GM23338 (cell line): ENCODE measurements at regions not wholly inside any gene's neighbourhood (a gene's known extent, or its start where the extent isn't known, plus 50 kb on each side); places are given as distances from the start of the nearest gene placed in this dataset.

Experiments used
- ATAC-seq: fragments of 200-7000 bp; cut with Tn5 transposase; 3 replicates; pipeline ENCODE4 v1.9.1; 2020
- DNase-seq: peaks from one replicate; pipeline ENCODE4 v3.0.0-alpha.2; 2015; ENCODE audit warnings: low spot score
- H2AFZ ChIP-seq: fragments of 200-600 bp; sonication (generic); 2 replicates; pipeline ENCODE4 v1.8.0; 2016; ENCODE audit warnings: antibody characterized with exemption, mild to moderate bottlenecking, moderate library complexity
- H3F3A ChIP-seq: fragments of 200-600 bp; sonication (generic); replicated peaks from 2 replicates; pipeline ENCODE4 v1.8.0; 2017; ENCODE audit warnings: antibody characterized with exemption, mixed run types, low read depth
- H3K27ac ChIP-seq: fragments of 200-600 bp; sonication (generic); 2 replicates; pipeline ENCODE4 v1.6.1; 2016; ENCODE audit warnings: low read depth
- H3K27me3 ChIP-seq: fragments of 200-600 bp; sonication (generic); 2 replicates; pipeline ENCODE4 v1.8.0; 2016; ENCODE audit warnings: mild to moderate bottlenecking, mixed run types, moderate library complexity; ENCODE audit not compliant: insufficient read depth
- H3K36me3 ChIP-seq: fragments of 200-600 bp; sonication (generic); 2 replicates; pipeline ENCODE4 v1.8.0; 2016; ENCODE audit warnings: mild to moderate bottlenecking; ENCODE audit not compliant: insufficient read depth
- H3K4me1 ChIP-seq: fragments of 200-600 bp; sonication (generic); 2 replicates; pipeline ENCODE4 v1.8.0; 2016; ENCODE audit warnings: mild to moderate bottlenecking, moderate library complexity; ENCODE audit not compliant: insufficient read depth
- H3K4me2 ChIP-seq: fragments of 200-600 bp; sonication (generic); 2 replicates; pipeline ENCODE4 v1.7.1; 2017; ENCODE audit warnings: mixed run types
- H3K4me3 ChIP-seq: fragments of 200-600 bp; sonication (generic); 2 replicates; pipeline ENCODE4 v1.6.1; 2016; ENCODE audit warnings: mixed run types
- H3K79me2 ChIP-seq: fragments of 200-600 bp; sonication (generic); replicated peaks from 2 replicates; pipeline ENCODE4 v1.8.0; 2017; ENCODE audit warnings: mild to moderate bottlenecking; ENCODE audit not compliant: insufficient read depth
- H3K9me2 ChIP-seq: fragments of 200-600 bp; sonication (generic); 2 replicates; pipeline ENCODE4 v1.8.0; 2017; ENCODE audit not compliant: insufficient read depth
- H4K20me1 ChIP-seq: fragments of 200-600 bp; sonication (generic); replicated peaks from 2 replicates; pipeline ENCODE4 v1.8.0; 2017; ENCODE audit warnings: mild to moderate bottlenecking; ENCODE audit not compliant: insufficient read depth
- H3K27ac Mint-ChIP-seq: 2 replicates; pipeline ENCODE4 v1.8.0; 2020; ENCODE audit warnings: inconsistent platforms, mild to moderate bottlenecking, moderate library complexity, mixed read lengths
- H3K27me3 Mint-ChIP-seq: 3 replicates; pipeline ENCODE4 v1.8.0; 2022; ENCODE audit warnings: low read depth, mild to moderate bottlenecking, moderate library complexity, mixed read lengths, inconsistent platforms; ENCODE audit not compliant: insufficient read depth, poor library complexity
- H3K36me3 Mint-ChIP-seq: 3 replicates; pipeline ENCODE4 v1.8.0; 2021; ENCODE audit warnings: low read depth, mild to moderate bottlenecking, inconsistent platforms, moderate library complexity, mixed read lengths
- H3K4me1 Mint-ChIP-seq: 3 replicates; pipeline ENCODE4 v1.8.0; 2020; ENCODE audit warnings: mild to moderate bottlenecking, inconsistent platforms, mixed read lengths
- H3K4me3 Mint-ChIP-seq: 3 replicates; pipeline ENCODE4 v1.8.0; 2021; ENCODE audit warnings: moderate library complexity, mild to moderate bottlenecking, inconsistent platforms, mixed read lengths
- H3K9me3 Mint-ChIP-seq: 3 replicates; pipeline ENCODE4 v1.8.0; 2020; ENCODE audit warnings: moderate library complexity, mild to moderate bottlenecking, inconsistent platforms, mixed read lengths
- CREB1 ChIP-seq: fragments of 250-450 bp; sonication (Bioruptor Pico); IDR thresholded peaks from 2 replicates; pipeline ENCODE4 v1.5.0; 2020; ENCODE audit warnings: low read depth, mild to moderate bottlenecking, moderate library complexity
- EZH2phosphoT487 ChIP-seq: fragments of 200-600 bp; sonication (generic); IDR thresholded peaks from one replicate; pipeline ENCODE4 v1.8.1; 2018; ENCODE audit warnings: antibody characterized with exemption; ENCODE audit not compliant: unreplicated experiment
- NANOG ChIP-seq: IDR thresholded peaks from 2 replicates; pipeline ENCODE4 v1.6.1; 2016; ENCODE audit warnings: antibody characterized with exemption, borderline replicate concordance
- POLR2AphosphoS5 ChIP-seq: IDR thresholded peaks from 2 replicates; pipeline ENCODE4 v1.6.1; 2016; ENCODE audit warnings: antibody characterized with exemption, low read depth
- ZNF114 ChIP-seq: fragments of 250-450 bp; sonication (Bioruptor Pico); IDR thresholded peaks from 2 replicates; pipeline ENCODE4 v1.5.0; 2020; ENCODE audit warnings: mild to moderate bottlenecking, moderate library complexity
- ZNF331 ChIP-seq: fragments of 250-450 bp; sonication (Bioruptor Pico); IDR thresholded peaks from 2 replicates; pipeline ENCODE4 v1.5.0; 2020; ENCODE audit warnings: low read depth, mild to moderate bottlenecking, moderate library complexity
- TF ChIP-seq, protein P1 (sequence below): fragments of 250-450 bp; sonication (Bioruptor Pico); IDR thresholded peaks from 2 replicates; pipeline ENCODE4 v1.5.0; 2020; ENCODE audit warnings: mild to moderate bottlenecking, moderate library complexity
- TF ChIP-seq, protein P2 (sequence below), 2 experiments: fragments of 200-600 bp in 1 of 2; sonication (generic) in 1 of 2; conservative IDR thresholded peaks; 2 replicates each; pipeline versions ENCODE4 v1.5.1 to v1.6.1; 2016 to 2017; ENCODE audit warnings: antibody characterized with exemption in 2 of 2, low read depth in 2 of 2, mild to moderate bottlenecking in 2 of 2, moderate library complexity in 1 of 2
- TF ChIP-seq, protein P3 (sequence below): IDR thresholded peaks from one replicate; pipeline ENCODE4 v1.6.1; 2018; ENCODE audit warnings: antibody characterized with exemption; ENCODE audit not compliant: unreplicated experiment

DNA sequence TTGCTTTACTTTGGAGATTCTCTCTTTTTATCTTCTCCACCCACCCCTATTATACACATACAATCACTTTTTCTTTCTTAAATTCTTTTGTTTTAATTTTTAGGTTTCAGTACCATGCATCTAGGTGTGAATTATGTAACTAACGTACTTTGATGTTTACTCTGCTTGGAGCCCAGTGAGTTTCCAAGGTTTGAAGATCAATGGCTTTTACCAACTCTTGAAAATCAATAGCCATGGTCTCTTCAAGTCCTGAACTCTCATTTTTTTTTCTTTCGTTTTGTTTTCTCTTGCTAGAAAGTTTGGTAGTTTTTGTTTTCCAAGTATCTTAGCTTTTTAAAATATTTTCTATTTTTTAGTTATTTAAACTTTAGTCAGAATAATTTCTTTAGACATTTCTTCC lies 417.2 kb downstream of the ZBBX start:
- no peaks in the 10 kb centered on the region for H3F3A ChIP-seq
- Mint-ChIP-seq H3K27ac (no peak overlapping the region), H3K4me3 (no peak overlapping the region), H3K4me1 (no peaks in the 10 kb centered on the region; the same call in 2 of the 3 replicates), H3K9me3 (no peaks in the 10 kb centered on the region), H3K27me3 (no peaks in the 10 kb centered on the region), H3K36me3 (no peaks in the 10 kb centered on the region)
- no peaks in the 10 kb centered on the region for H4K20me1 ChIP-seq
- ATAC-seq (no peak), DNase-seq (no peak)
- TF ChIP-seq, protein P1, sequence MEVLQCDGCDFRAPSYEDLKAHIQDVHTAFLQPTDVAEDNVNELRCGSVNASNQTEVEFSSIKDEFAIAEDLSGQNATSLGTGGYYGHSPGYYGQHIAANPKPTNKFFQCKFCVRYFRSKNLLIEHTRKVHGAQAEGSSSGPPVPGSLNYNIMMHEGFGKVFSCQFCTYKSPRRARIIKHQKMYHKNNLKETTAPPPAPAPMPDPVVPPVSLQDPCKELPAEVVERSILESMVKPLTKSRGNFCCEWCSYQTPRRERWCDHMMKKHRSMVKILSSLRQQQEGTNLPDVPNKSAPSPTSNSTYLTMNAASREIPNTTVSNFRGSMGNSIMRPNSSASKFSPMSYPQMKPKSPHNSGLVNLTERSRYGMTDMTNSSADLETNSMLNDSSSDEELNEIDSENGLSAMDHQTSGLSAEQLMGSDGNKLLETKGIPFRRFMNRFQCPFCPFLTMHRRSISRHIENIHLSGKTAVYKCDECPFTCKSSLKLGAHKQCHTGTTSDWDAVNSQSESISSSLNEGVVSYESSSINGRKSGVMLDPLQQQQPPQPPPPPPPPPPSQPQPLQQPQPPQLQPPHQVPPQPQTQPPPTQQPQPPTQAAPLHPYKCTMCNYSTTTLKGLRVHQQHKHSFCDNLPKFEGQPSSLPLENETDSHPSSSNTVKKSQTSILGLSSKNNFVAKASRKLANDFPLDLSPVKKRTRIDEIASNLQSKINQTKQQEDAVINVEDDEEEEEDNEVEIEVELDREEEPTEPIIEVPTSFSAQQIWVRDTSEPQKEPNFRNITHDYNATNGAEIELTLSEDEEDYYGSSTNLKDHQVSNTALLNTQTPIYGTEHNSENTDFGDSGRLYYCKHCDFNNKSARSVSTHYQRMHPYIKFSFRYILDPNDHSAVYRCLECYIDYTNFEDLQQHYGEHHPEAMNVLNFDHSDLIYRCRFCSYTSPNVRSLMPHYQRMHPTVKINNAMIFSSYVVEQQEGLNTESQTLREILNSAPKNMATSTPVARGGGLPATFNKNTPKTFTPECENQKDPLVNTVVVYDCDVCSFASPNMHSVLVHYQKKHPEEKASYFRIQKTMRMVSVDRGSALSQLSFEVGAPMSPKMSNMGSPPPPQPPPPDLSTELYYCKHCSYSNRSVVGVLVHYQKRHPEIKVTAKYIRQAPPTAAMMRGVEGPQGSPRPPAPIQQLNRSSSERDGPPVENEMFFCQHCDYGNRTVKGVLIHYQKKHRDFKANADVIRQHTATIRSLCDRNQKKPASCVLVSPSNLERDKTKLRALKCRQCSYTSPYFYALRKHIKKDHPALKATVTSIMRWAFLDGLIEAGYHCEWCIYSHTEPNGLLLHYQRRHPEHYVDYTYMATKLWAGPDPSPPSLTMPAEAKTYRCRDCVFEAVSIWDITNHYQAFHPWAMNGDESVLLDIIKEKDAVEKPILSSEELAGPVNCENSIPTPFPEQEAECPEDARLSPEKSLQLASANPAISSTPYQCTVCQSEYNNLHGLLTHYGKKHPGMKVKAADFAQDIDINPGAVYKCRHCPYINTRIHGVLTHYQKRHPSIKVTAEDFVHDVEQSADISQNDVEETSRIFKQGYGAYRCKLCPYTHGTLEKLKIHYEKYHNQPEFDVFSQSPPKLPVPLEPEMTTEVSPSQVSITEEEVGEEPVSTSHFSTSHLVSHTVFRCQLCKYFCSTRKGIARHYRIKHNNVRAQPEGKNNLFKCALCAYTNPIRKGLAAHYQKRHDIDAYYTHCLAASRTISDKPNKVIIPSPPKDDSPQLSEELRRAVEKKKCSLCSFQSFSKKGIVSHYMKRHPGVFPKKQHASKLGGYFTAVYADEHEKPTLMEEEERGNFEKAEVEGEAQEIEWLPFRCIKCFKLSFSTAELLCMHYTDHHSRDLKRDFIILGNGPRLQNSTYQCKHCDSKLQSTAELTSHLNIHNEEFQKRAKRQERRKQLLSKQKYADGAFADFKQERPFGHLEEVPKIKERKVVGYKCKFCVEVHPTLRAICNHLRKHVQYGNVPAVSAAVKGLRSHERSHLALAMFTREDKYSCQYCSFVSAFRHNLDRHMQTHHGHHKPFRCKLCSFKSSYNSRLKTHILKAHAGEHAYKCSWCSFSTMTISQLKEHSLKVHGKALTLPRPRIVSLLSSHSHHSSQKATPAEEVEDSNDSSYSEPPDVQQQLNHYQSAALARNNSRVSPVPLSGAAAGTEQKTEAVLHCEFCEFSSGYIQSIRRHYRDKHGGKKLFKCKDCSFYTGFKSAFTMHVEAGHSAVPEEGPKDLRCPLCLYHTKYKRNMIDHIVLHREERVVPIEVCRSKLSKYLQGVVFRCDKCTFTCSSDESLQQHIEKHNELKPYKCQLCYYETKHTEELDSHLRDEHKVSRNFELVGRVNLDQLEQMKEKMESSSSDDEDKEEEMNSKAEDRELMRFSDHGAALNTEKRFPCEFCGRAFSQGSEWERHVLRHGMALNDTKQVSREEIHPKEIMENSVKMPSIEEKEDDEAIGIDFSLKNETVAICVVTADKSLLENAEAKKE (CRISPR knock-in tag): no peak
- no peak overlapping the region for H3K27ac ChIP-seq
- no peak overlapping the region for H3K4me3 ChIP-seq
- H3K79me2 ChIP-seq: no peaks in the 10 kb centered on the region
- H3K9me2 ChIP-seq: no peaks in the 10 kb centered on the region
- H2AFZ ChIP-seq: no peak overlapping the region
- no peak overlapping the region for H3K4me2 ChIP-seq
- H3K4me1 ChIP-seq: no peaks in the 10 kb centered on the region
- no peaks in the 10 kb centered on the region for H3K36me3 ChIP-seq
- H3K27me3 ChIP-seq: no peaks in the 10 kb centered on the region

- H3K36me3 Mint-ChIP-seq: no peaks in the 10 kb centered on the region
- Histone ChIP-seq H3K79me2 (no peaks in the 10 kb centered on the region), H3K27ac (no peak overlapping the region), H2AFZ (no peak overlapping the region), H3K27me3 (no peaks in the 10 kb centered on the region), H4K20me1 (no peaks in the 10 kb centered on the region), H3K4me1 (no peaks in the 10 kb centered on the region), H3K9me2 (no peaks in the 10 kb centered on the region), H3K4me2 (no peak overlapping the region), H3K36me3 (no peaks in the 10 kb centered on the region), H3K4me3 (no peak overlapping the region), H3F3A (no peaks in the 10 kb centered on the region)
- ATAC-seq (no peak), DNase-seq (no peak)
- no peak overlapping the region for H3K4me3 Mint-ChIP-seq
- H3K4me1 Mint-ChIP-seq: no peaks in the 10 kb centered on the region
- no peak overlapping the region for H3K27ac Mint-ChIP-seq
- no peaks in the 10 kb centered on the region for H3K27me3 Mint-ChIP-seq
- peaks cover 3% of the 10 kb centered on the region; the same call in 1 of the 3 replicates for H3K9me3 Mint-ChIP-seq
- no peak for TF ChIP-seq ZNF331 (CRISPR knock-in tag)
- TF ChIP-seq POLR2AphosphoS5: no peak
- TF ChIP-seq CREB1: no peak
- TF ChIP-seq EZH2phosphoT487: no peak
- no peak for TF ChIP-seq ZNF114 (CRISPR knock-in tag)
- TF ChIP-seq, protein P2, sequence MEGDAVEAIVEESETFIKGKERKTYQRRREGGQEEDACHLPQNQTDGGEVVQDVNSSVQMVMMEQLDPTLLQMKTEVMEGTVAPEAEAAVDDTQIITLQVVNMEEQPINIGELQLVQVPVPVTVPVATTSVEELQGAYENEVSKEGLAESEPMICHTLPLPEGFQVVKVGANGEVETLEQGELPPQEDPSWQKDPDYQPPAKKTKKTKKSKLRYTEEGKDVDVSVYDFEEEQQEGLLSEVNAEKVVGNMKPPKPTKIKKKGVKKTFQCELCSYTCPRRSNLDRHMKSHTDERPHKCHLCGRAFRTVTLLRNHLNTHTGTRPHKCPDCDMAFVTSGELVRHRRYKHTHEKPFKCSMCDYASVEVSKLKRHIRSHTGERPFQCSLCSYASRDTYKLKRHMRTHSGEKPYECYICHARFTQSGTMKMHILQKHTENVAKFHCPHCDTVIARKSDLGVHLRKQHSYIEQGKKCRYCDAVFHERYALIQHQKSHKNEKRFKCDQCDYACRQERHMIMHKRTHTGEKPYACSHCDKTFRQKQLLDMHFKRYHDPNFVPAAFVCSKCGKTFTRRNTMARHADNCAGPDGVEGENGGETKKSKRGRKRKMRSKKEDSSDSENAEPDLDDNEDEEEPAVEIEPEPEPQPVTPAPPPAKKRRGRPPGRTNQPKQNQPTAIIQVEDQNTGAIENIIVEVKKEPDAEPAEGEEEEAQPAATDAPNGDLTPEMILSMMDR (conservative IDR thresholded peaks at IDR 0.05; ENCODE audit: low read depth in 2 of 2): no peak
- TF ChIP-seq, protein P3, sequence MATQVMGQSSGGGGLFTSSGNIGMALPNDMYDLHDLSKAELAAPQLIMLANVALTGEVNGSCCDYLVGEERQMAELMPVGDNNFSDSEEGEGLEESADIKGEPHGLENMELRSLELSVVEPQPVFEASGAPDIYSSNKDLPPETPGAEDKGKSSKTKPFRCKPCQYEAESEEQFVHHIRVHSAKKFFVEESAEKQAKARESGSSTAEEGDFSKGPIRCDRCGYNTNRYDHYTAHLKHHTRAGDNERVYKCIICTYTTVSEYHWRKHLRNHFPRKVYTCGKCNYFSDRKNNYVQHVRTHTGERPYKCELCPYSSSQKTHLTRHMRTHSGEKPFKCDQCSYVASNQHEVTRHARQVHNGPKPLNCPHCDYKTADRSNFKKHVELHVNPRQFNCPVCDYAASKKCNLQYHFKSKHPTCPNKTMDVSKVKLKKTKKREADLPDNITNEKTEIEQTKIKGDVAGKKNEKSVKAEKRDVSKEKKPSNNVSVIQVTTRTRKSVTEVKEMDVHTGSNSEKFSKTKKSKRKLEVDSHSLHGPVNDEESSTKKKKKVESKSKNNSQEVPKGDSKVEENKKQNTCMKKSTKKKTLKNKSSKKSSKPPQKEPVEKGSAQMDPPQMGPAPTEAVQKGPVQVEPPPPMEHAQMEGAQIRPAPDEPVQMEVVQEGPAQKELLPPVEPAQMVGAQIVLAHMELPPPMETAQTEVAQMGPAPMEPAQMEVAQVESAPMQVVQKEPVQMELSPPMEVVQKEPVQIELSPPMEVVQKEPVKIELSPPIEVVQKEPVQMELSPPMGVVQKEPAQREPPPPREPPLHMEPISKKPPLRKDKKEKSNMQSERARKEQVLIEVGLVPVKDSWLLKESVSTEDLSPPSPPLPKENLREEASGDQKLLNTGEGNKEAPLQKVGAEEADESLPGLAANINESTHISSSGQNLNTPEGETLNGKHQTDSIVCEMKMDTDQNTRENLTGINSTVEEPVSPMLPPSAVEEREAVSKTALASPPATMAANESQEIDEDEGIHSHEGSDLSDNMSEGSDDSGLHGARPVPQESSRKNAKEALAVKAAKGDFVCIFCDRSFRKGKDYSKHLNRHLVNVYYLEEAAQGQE: no peak
- TF ChIP-seq NANOG: no peak
These were observed 423.0 kb downstream of the ZBBX start for GRCh38 chr3:166957121-166957520.
